Activated T-helper 1 cell treated with Interleukin-2 at 50 U/mL for 16 hours (primary cell): ENCODE measurements at regions not wholly inside any gene's neighbourhood (a gene's known extent, or its start where the extent isn't known, plus 50 kb on each side); places are given as distances from the start of the nearest gene placed in this dataset.
"Not testable (repeated sequence)": the region's sequence is repeated elsewhere in the genome, so short reads cannot be mapped to it uniquely, and the experiment has no call there.

ENCODE experiments used
- DNase-seq: peaks from one replicate; pipeline ENCODE4 v3.0.0-alpha.2; 2020; ENCODE audit warnings: low read depth

GRCh38 chr18:78790511-78790910 is 189.1 kb upstream of the SALL3 start:
- no peak for DNase-seq

- DNase-seq, result no peak
These were observed 188.7 kb upstream of the SALL3 start for GRCh38 chr18:78790960-78791359.

- DNase-seq, result no peak
These were observed 187.5 kb upstream of the SALL3 start for GRCh38 chr18:78792094-78792493.

DNA sequence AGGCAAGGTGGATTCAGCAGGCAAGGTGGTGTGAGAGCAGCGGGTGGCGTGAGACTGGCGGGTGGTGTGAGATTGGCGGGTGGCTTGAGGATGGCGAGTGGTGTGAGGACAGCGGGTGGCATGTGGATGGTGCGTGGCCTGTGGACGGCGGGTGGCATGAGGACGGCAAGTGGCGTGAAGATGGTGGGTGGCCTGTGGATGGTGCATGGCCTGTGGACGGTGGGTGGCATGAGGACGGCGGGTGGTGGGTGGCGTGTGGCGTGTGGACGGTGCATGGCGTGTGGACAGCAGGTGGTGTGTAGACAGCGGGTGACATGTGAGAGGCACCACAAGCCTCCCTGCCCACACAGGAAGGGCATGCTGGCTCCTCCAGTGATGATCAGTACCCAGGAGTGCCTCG is 186.9 kb upstream of the SALL3 start:
- no peak for DNase-seq

- DNase-seq, result no peak
These were observed 186.1 kb upstream of the SALL3 start for GRCh38 chr18:78793313-78794070.

GRCh38 chr18:78794071-78794430 is 185.6 kb upstream of the SALL3 start:
- no peak for DNase-seq

- DNase-seq, result no peak
These were observed 182.7 kb upstream of the SALL3 start for GRCh38 chr18:78796693-78797455.

GRCh38 chr18:78797499-78797898 is 182.1 kb upstream of the SALL3 start:
- DNase-seq, result no peak

DNA sequence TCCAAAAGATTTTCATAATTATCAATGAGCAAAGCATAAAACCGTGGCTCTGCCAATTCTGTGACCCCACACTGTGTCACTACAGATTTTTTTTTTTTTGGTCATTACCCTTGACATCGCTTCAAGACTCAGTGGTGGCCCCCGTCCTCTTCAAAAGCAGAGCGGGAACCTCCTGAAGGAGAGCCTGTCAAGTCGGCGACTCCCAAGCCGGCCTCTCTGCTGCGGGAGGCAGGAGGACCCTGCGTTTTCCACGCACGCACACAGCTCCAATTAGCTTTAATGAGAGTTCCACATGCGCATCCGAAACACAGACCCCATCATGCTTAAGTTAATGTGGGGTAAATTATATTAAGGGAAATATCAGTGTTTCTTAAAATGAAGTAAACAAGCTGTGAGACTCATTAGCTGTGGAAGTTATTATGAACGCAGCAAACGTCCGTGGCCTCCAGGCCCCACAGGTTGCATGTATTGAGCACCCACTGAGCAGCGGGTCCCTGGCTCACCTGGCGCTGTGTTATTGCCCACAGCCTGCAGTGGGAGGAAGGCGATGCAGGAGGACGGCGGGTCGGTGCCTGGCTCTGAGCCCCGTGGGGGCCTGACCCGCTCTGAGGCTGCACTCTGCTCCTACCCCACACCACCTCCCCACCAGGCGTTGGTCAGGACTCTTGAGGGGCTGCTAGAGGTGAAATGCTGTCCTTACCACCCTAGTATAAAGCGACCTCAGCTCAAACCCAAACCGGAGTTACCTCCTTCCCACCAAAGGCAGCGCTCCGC is 181.0 kb upstream of the SALL3 start:
- no peak for DNase-seq

DNA sequence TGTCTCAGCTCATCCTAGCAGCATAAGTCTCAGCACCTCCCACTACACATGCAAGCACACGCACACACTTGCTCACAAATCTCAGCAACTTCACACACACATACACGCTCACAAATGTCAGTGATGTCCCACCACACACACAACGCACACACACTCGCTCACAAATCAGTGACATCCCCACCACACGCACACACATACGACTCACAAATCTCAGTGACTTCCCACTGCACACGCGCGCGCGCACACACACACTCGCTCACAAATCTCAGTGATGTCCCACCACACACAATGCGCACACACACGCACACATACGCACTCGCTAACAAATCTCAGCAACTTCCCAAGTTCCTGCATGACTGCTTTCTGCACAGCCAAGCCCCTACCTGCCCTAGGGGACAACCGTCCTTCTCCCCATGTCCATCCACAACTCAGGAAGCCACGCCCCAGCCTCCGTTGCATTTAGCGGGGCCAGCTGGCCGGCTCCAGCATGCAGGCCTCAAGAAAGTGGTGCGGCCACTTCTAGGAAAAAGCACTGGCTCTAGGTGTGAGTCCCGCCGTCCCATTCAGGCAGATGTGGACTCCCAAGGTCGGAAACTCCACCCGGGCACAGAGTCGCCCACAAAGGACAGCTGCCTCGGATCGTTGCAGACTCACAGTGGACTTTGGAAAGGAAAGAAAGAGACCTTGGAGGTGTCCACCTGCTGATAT is 180.1 kb upstream of the SALL3 start:
- no peak for DNase-seq

- not testable (repeated sequence) for DNase-seq
These were observed 179.3 kb upstream of the SALL3 start for GRCh38 chr18:78800102-78800851.

DNA sequence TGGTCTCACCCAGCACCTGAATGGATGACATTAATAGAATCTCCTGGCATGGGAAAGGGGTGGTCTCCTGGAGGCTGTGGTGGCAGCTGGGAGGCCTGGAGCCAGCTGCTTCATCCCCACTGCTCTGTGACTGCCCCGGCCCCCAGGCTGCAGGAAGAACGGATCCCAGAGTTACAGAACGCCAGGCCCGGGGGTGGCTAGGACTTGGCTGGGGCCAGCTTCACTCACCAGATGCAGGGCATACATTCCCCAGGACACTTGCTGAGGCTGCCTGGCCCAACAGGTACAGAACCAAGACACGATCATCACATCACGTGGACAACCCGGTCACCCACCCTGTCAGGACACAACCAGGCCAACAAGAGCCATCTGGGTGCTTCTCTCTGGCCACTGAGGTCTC is 178.6 kb upstream of the SALL3 start:
- no peak for DNase-seq

GRCh38 chr18:78803104-78803503 is 176.5 kb upstream of the SALL3 start:
- no peak for DNase-seq

DNA sequence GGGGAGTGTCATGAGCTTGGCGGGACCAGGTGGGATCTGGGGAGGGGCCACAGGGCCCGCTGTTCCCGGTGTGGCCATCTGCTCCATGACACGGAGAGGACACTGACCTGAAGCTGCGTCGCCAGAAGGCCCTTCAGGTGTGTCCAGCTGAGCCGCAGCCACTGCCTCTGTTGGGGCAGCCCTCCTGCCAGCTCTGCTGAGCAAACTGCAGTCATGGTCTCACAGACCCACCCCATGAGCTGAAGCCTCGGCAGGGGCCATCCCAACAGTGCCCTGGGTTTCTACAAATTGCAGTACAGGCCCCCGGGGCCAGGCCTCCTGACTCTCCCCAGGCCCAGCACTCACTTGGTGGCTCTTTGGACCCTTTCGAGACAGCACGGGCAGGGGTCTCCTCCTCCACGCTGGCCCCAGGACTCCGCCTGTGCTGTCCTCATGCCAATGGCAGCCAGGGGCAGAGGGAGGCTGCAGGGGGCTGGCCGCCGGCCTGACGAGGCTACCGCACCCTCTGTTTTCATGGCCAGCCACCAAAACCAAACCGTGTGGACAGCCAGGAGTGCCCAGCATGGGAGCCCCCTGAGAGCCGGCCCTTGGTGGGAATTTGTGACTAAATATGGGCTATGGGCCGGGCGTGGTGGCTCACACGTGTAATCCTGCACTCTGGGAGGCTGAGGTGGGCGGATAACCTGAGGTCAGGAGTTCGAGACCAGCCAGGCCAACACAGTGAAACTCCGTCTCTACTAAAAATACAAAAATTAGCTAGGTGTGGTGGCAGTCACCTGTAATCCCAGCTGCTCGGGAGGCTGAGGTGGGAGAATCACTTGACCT is 175.2 kb upstream of the SALL3 start:
- DNase-seq, result no peak

DNA sequence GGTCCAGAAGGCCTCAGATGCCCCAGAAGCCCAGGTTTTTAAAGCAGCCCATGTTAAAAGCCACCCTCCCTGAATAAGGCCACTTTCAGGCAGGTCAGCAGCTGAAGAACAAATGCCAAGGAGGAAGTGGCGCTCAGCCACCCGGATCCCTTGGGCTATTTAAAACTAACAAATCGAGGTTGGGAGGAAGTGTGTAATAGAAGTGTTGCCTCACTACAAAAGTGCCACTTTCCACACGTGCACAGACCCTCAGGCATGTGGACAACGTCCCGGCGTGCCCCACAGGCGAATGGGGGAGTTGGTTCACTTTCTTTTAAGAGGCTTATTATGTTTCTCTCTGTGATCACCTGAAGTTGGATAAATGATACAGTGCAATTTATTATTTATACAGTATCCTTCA is 173.8 kb upstream of the SALL3 start:
- DNase-seq, result no peak

DNA sequence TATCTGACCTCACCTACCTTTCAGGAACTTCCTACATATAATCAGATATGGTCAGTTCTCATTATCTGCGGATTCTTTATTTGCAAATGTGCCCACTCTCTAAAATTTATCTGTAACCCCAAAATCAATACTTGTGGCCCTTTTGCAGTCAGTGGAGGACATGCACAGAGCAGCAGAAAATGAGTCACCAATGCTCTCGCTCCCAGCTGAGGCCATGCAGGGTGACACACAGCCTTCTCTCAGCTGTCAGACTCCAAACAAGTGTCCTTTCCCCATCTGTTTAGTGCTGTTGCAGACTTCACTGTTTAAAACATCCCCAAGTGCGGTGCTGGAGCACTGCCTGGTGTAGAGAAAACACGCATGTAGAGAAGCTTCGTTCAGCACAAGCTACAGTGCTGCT is 171.9 kb upstream of the SALL3 start:
- DNase-seq, result no peak

GRCh38 chr18:78809845-78810244 is 169.8 kb upstream of the SALL3 start:
- DNase-seq, result no peak

GRCh38 chr18:78810706-78811105 is 168.9 kb upstream of the SALL3 start:
- no peak for DNase-seq

GRCh38 chr18:78812067-78812466 is 167.6 kb upstream of the SALL3 start:
- DNase-seq, result no peak

DNA sequence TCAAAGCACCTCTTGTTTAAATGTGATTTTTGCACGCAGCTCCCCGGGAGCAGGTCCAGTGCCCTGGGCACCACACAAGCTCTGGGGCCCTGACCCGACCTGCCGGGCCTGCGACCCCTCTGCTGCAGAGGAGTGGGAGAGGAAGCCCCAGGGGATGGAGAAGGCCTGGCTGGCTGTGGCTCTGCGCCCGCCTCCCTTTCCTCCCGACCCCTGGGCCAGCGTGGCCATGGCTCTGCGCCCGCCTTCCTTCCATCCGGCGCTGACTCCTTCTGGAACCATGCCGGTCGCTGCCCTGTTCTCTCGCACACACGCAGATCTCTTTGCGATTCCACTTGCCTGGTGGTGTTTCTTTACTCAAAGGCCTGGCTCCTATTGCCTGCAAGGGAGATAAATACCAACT is 166.5 kb upstream of the SALL3 start:
- DNase-seq, result no peak
